Embryonic facial prominence (tissue), 1 donor: ENCODE measurements at regions not wholly inside any gene's neighbourhood (a gene's known extent, or its start where the extent isn't known, plus 50 kb on each side); places are given as distances from the start of the nearest gene placed in this dataset.
"Not testable (repeated sequence)": the region's sequence is repeated elsewhere in the genome, so short reads cannot be mapped to it uniquely, and the experiment has no call there.

Experiments used
- DNase-seq: peaks from one replicate; pipeline ENCODE4 v3.0.0-alpha.2; 2016; ENCODE audit errors: extremely low spot score

DNA sequence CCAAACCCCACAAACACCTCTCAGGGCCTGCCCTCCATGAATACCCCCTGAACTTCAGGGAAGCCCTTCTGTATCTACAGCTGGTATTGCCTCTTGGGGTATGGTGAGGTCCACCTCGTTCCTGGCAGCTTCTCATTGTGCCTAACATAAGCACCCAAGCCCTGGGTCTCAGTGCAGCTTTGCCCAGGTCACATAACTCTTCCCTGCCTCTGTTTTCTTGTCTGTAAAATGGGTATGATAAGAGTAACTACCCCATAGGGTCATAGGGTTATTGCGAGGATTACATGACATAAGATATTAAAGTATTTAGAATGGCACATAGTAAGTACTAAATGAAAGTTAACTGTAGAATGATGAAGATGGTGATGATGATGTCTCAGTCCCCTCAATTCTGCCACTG lies 190.0 kb upstream of the PWP1 start:
- no peak for DNase-seq

DNA sequence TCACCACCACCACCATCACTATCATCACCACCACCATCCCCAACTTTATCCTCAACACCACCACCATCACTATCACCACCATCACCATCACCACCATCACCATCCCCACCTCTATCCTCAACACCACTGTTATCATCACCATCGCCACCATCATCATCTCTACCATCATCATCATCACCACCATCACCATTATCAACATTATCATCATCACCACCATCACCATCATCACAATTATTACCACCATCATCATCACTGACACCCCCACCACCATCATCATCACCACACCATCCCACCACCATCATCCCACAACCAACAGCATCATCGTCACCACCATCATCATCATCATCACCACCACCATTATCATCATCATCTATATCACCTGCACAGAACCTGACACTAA lies 188.4 kb upstream of the PWP1 start:
- no peak for DNase-seq

DNA sequence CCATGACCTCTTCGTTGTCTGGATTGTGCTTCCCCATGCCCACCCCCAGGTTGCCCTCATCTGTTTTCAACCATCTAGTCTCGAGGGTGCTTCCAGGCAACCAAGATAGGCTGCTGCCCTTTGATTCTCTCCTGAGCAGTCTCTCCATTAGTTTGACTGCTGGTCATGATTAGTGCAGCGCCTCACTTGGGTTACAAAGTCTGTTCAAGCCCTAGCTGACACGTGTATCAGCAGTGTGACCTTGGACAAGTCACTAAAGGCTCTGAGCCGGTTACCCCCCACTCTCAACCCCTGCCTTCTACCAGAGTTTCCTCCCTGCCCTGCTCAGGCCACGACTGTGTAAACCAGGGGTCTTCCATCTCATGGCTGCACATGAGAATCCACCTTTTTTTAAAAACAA lies 185.3 kb upstream of the PWP1 start:
- DNase-seq = no peak

DNA sequence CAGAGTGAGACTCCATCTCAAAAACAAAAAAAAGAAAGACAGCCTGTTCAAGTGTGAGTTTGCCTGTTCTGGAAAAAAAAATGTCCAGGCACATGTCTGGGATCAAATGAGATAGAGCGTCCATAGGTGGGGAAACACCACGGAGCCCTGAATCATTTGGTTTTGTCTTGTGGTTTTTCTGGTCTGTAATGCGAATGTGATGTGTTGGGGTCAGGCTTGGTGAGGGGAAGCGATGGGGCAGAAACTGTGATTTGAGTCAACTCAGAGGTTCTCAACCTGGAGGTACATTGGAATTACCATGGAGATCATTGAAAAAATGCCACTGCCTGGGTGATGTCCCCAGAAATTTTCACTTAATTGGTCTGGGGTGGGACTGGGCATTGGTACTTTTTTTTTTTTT lies 183.9 kb upstream of the PWP1 start:
- DNase-seq = no peak

DNA sequence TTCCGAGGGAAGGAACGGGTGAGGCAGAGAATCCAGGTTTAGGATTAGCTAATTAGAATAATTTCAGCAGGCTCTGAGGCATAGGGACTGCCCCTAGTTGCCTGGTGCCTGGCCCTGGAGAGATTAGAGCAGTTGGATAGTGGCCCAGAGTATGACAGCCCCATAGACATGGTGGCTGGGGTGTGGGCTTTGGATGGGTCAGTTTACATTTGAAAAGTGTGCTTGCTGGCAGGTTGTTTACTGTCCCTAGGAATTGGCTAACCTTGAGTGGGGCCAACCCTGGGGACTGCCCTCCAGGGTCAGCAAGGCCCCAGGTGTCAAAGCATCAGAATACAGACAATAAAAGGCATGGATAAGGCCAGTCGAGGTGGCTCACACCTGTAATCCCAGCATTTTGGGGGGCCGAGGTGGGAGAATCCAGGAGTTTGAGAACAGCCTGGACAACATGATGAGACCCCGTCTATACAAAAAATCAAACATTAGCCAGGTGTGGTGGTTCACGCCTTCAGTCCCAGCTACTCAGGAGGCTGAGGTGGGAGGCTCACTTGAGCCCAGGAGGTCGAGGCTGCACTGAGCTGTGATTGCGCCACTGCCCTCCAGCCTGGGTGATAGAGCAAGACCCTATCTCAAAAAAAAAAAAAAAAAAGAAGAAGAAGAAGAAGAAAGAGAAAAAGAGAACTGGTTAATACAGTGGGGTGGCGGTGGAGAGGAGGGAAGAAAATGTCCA lies 182.3 kb upstream of the PWP1 start:
- DNase-seq = no peak

DNA sequence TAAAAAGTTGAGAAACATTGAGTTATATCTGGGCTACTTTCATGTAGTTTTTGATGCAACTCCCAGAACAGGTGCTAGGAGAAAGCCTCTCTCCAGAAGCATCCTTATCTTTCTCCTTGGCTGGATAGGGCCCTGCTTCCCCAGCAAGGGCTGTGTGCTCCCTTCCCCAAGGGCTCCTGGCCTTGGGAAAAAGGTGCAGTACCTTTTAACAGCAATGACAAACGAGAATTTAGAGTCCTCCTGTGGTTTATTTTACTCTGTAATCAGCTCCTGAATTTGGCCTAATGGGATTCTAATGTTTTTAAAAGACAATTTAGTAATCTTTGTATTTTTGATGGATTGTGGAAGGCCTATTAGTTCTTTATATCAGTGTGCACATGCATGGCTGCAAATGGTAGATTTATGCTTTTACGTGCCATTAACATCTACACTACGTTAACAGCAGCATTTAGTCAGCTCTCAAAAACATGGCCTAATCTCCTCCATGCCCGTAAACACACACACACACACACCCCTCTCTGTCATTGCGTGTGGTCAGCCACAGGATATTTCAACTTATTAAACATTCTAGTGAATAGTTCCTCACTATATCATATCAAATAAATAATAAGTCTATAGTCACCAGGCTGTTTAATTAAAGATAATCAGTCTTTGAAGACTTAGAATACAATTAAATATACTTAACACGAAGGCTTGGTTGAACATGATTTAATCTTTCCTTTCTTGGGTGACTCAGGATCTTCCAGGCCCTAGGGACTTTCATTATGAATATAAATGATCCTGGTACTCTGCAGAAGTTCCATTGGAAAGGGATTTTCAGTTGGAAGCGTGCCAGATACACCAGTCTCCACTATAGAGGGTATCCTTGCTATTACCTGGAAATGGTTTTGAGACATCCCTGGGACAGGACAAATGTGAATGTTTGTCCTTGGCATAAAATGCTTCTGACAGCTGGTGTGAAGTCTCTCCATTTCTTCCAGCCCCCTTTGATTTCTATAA lies 181.4 kb upstream of the PWP1 start:
- no peak for DNase-seq

DNA sequence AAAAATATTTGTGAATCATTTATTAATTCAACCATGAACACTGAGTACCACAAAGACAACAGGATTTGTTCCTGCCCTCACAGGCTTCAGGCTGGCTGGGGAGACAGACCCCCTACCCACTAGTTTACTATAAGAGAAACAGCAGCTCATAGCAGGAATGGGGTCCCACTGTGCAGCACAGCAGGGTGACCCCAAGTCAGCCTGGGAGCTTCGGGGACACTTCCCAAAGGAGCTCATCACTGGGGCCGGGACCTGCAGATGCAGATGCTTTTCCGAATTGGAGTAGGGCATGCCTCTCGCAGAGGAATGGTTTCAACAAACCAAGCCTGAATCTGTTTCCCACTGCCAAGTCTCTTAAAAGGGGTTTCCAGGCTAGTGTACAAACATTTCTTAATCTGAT lies 176.2 kb upstream of the PWP1 start:
- DNase-seq = no peak

DNA sequence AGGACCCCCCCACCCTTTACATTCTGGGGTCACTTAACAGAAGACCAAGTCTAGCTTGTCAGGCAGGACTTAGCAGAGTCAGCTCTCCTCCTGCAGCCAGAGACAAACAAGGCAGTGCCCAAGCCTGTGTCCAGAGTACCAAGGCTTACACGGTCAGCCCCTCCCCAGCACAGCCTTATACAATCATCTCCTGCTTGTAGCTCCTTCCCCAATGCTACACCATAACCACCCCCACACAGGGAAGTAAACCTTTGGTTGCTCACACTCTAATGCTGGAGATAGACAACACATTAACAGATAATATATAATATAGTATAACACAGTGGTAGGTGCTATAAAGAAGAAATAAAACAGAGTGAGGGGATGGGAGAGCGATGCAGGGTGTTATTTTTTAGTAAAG lies 175.4 kb upstream of the PWP1 start:
- DNase-seq = no peak

DNA sequence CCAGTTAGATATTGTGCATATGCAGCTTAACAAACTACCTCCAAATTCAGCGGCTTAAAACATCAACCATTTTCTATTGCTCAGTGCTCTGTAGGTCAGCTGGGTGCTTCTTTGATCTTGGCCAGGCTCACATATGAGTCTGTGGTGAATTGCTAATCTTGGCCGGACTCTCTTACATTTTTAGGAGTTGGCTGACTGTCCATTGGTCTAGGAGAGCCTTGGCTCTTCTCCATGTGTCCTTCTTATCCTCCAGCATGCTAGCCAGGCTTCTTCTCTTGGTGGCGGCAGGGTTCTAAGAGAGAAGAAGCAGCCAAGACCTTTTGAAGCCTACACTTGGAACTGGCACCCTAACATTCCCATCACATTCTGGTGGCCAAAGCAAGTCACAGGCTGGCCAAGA lies 174.3 kb upstream of the PWP1 start:
- DNase-seq = no peak

DNA sequence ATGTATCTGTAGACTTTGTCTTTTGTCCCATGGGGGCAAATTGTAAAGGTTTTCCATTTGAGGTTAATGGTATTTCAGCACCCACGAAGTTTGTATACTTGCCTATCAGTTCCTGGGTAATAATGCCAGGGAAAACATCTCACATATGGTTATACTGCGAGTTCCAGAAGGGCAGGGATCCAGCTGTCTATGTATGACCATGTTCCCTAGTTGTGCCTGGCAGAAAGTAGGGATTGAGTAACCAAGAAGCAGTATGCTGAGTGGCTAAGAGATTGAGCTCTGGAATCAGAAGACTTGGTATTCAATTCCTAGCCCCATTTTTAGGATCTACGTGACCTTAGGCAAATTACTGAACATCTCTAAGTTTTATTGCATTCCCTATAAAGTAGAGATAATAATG lies 173.2 kb upstream of the PWP1 start:
- DNase-seq = no peak

DNA sequence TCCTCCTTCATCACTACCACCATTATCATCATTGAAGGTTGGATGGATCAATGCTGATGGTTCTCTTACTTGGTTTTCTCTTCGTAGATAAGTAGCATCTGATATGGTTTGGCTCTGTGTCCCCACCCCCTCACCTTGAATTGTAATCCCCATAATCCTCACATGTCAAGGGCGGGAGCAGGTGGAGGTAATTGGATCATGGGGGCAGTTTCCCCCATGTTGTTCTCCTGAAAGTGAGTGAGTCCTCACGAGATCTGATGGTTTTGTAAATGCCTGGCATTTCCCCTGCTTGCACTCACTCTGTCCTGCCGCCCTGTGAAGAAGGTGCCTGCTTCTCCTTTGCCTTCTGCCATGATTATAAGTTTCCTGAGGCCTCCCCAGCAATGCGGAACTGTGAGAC lies 172.4 kb upstream of the PWP1 start:
- DNase-seq = no peak

DNA sequence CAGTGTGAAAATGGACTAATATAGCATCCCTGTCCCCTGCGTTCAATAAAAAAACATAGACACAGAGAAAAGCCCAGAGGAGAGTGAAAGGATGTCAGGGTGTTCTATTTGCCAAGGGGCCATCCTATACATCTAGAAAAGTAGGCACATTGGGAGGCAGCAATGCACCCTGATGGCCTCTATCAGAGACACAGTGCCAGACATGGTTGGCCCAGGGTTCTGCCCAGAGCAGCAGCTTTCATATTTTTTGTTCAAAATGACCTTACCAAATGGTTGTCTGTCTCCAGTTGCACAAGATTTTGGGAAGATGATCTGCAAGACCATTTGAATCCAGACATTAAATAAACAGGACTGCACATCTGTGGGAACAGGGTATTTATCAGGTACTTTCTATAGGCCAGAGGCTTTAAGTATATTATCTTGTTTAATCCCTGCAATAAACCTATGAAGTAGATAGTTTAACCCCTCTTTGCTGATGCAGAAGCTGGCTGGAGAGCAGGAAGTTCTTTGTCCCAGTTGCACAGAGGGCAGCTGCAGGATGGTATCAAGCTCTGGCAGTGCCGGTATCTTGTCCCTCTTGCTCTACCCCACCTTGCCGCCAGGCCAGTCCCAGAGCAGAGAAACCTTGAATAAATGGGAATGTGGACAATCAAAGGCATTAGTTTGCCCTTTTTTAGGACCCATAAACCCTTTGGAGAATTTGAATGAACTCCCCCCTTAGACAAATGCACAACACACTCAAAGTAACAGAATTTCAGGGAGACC lies 171.8 kb upstream of the PWP1 start:
- DNase-seq = no peak

DNA sequence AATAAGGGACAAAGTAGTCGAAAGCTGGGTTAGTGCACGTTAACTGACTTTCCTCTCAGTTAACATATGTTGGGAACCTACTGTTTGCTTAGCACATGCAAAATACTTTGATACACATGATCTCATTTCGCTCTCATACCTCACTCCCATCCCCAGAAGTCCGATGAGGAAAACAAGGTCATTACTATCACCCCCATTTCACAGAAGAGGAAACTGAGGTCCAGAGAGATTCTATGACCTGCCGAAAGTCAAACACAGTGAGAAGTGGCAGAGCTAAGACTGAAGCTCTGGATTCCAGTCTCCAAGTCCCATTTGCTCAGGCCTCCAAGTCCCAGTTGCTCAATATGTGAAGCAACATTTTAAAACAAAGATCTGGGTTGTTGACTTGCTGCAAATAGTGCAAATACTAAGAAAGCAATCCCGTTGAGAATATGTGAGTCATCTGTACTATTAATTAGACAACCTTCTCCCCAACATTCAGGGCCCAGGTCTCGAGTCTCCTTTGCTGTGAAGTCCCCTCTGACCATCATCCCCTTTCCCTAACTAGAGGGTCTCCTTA lies 170.6 kb upstream of the PWP1 start:
- no peak for DNase-seq

DNA sequence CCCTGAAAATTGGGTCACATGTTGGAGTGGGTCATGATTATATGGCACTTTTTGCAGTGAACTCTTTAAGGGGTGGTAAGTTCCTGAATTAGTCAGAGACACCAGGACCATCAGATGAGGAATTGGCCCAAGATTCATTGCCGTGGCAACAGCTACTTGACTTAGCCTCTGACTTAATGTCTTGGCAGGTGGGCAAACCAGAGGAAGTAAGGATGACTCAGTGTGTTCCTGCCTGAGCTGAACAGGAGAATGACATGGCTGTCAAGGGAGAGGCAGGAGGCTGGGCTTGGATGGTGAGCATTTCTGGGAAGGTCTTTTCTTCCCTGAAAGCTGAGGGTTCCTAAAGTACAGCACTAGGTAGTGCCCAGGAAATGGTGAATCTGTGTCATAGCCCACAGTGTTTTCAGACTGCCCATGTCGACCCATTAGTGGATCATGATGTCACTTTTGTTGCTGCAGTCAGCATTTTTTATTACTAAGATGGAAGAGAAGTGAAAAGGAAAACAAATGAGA lies 170.1 kb upstream of the PWP1 start:
- DNase-seq = no peak

DNA sequence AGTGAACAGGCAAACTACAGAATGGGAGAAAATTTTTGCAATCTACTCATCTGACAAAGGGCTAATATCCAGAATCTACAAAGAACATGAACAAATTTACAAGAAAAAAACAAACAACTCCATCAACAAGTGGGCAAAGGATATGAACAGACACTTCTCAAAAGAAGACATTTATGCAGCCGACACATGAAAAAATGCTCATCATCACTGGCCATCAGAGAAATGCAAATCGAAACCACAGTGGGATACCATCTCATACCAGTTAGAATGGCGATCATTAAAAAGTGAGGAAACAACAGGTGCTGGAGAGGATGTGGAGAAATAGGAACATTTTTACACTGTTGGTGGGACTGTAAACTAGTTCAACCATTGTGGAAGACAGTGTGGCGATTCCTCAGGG lies 167.8 kb upstream of the PWP1 start:
- not testable (repeated sequence) for DNase-seq

DNA sequence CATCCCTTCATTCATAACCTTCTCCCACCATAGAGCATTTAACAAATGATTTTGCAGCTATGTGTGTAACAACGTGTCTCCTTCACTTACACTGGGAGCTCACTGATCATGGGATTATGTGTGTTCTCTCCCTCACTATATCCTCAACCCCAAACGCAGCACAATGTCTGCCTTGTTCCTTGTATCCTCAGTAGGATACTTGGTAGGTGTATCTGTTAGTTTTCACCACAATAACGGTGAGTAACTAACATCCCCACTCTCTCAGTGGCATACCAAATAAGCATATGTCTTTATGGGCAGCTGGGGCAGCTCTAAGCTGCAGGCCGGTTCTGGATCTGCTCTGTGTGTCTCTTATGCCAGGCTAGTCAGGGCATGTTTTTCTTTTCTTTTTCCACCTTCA lies 166.7 kb upstream of the PWP1 start:
- no peak for DNase-seq

DNA sequence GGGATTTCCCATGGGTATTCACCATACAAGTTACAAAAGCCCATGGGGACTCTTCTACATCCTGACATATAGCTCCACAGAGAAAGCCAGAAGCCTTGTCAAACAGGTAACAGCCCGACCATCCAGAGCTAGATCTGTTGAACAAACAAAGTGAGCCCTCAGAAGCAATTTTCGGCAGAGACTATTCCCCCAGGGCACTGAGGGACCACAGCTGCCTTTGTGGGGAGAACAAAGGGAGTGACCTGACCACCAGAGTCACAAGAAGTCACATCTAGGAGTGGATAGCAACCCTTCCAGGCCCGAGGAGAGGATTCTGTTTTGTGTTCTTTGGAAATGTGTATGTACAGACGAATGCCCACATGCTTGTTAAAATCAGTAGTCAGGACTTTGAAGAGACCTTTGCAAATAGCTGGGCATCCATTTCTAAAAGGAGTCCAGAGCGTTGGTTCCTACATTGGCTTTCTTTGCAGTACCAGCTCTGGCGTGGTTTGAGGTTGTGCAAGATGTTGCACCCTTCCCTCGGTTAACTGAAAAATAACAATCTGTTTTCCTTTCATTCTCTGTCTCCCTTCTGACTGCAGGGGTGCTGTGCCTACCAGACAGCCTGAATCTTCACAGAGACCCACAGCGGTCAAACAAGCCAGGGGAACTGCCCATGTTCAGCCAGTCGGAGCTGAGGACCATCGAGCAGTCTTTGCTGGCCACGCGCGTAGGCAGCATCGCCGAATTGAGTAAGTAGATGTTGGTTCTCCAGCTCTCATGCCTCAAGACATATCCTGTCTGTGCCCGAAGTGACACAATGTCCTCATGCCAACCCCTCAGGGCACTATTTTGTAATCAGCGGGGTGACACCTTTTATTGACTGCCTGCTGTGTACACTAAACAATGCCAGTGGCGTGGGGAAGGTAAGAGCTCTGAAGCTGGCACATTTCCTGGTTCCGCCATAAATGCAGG lies 165.4 kb upstream of the PWP1 start:
- no peak for DNase-seq

DNA sequence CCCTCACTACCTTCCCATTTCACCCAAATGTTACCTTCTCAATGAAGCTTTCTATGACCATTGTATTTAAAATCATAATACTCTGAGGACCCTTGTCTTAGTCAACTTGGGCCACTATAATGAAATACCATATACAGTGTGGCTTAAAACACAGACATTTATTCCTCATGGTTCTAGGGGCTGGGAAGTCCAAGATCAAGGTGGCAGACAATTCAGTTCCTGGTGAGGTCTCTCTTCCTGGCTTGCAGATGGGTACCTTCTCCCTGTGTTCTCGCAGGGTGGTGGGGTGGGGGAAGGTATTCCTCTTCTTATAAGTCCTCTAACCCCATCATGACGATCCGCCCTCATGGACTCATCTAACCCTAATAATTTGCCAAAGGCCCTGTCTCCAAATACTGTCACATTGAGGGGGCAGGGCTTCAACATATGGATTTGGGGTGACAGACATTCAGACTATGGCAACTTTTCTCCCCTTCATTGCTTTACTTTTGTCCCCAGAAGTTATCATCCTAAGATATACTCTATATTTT lies 163.7 kb upstream of the PWP1 start:
- DNase-seq = no peak

DNA sequence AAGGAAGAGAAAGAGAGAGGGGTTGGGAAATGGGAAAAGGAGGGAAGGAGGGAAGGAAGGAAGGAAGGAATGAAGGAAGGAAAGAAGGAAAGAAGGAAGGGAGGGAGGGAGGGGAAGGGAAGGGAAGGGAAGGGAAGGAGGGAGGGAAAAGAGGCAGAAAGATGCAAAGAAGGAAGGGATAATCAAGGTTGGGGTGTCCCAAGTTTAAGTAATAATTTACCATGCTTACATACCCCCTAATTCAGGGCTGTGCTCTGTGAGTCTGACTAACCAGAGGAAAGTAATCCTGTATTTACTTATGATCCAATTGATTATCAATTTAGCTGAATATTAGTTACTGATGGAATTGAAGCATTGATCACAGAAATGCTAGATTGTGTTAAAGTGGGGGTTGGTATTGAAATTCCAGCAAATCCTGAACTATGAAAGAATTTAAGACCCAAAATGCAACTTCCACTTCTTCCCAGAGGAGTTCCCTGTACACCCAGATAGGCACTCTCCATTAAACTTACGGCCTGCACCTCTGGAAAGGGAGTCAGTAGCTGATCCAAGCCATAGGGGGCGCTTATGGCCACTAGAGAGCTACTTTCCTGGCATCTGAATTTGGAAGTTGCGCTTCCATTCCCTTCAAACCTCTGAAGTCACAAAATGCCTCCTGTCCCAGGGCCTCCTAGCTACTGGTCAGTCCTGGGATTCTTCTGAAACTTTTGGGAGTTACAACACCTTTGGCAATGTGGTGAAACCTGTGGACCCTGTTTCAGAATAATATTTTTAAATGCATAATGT lies 162.7 kb upstream of the PWP1 start:
- DNase-seq = no peak
